ENCODE measurements at regions not wholly inside any gene's neighbourhood (a gene's known extent, or its start where the extent isn't known, plus 50 kb on each side); places are given as distances from the start of the nearest gene placed in this dataset.
A peak's percentile ranks its signal among the peaks of the same experiment; 100 is the strongest.

- DNase-seq: peak in 4 of 5 donors; percentile 6 to 26 (median 18)
- Histone ChIP-seq H3K27me3 (ENCODE audit: insufficient read depth, low read length) (no peaks in the 10 kb centered on the region), H3K36me3 (ENCODE audit: insufficient read depth, low read length) (no peaks in the 10 kb centered on the region), H3K4me3 (ENCODE audit: low read length in 2 of 2) (no peak overlapping the region), H3K27ac (ENCODE audit: low read depth, low read length) (no peak overlapping the region), H3K9me3 (ENCODE audit: control insufficient read depth in 1 of 2, low read length in 2 of 2) (no peaks in the 10 kb centered on the region), H3K4me1 (ENCODE audit: insufficient read depth, low read length) (no peaks in the 10 kb centered on the region)
- Mint-ChIP-seq H3K27ac (no peak overlapping the region), H3K4me3 (no peak overlapping the region), H3K27me3 (peaks cover 3 to 8% of the 10 kb centered on the region in 2 donors), H3K4me1 (peaks cover 0 to 1% (median under 1%) of the 10 kb centered on the region in 4 donors), H3K36me3 (no peaks in the 10 kb centered on the region), H3K9me3 (no peaks in the 10 kb centered on the region)
- ChIA-PET POLR2A (ENCODE audit: partially characterized antibody) (no interaction called here), CTCF (ENCODE audit: partially characterized antibody) (interaction anchor here (0.7 to 1.5 kb wide), 11 partner anchors 8 to 623 kb away, joined by 3 to 7 read pairs (median 4); no protein-coding TSS in a partner anchor)
- intact Hi-C loops (cut with micrococcal nuclease): loop anchor here (2.0 kb wide), 1 partner anchor 1940 kb away; no protein-coding TSS in a partner anchor
These were observed 175.8 kb upstream of the CHD1 start for GRCh38 chr5:99104538-99105132.

- Histone ChIP-seq H3K9me3 (ENCODE audit: control insufficient read depth in 1 of 2, low read length in 2 of 2) (no peaks in the 10 kb centered on the region), H3K36me3 (ENCODE audit: insufficient read depth, low read length) (no peaks in the 10 kb centered on the region), H3K4me1 (ENCODE audit: insufficient read depth, low read length) (no peaks in the 10 kb centered on the region), H3K4me3 (ENCODE audit: low read length in 2 of 2) (no peak overlapping the region), H3K27ac (ENCODE audit: low read depth, low read length) (no peak overlapping the region), H3K27me3 (ENCODE audit: insufficient read depth, low read length) (no peaks in the 10 kb centered on the region)
- no peaks in the 10 kb centered on the region for H3K36me3 Mint-ChIP-seq
- H3K27ac Mint-ChIP-seq: no peak overlapping the region
- H3K4me1 Mint-ChIP-seq: peaks cover 0 to 1% (median under 1%) of the 10 kb centered on the region in 4 donors
- intact Hi-C loops (cut with micrococcal nuclease): no loop called here
- CTCF ChIA-PET (ENCODE audit: partially characterized antibody): interaction anchor here (1.0 to 1.3 kb wide), 5 partner anchors 9 to 292 kb away, joined by 3 to 5 read pairs (median 3); no protein-coding TSS in a partner anchor
- no peak overlapping the region for H3K4me3 Mint-ChIP-seq
- POLR2A ChIA-PET (ENCODE audit: partially characterized antibody): no interaction called here
- no peak for DNase-seq
- no peaks in the 10 kb centered on the region for H3K9me3 Mint-ChIP-seq
- H3K27me3 Mint-ChIP-seq: peaks cover 2 to 6% of the 10 kb centered on the region in 2 donors
These were observed 173.4 kb upstream of the CHD1 start for GRCh38 chr5:99102073-99102697.

GRCh38 chr5:99099691-99100090 is 170.9 kb upstream of the CHD1 start:
- ChIA-PET CTCF (ENCODE audit: partially characterized antibody) (no interaction called here), POLR2A (ENCODE audit: partially characterized antibody) (no interaction called here)
- no peak for DNase-seq
- no peak overlapping the region for H3K27ac ChIP-seq (ENCODE audit: low read depth, low read length)
- no peaks in the 10 kb centered on the region for H3K9me3 ChIP-seq (ENCODE audit: control insufficient read depth in 1 of 2, low read length in 2 of 2)
- no peaks in the 10 kb centered on the region for H3K4me1 ChIP-seq (ENCODE audit: insufficient read depth, low read length)
- Mint-ChIP-seq H3K9me3 (no peaks in the 10 kb centered on the region), H3K27ac (no peak overlapping the region), H3K27me3 (peaks cover 5 to 6% of the 10 kb centered on the region in 2 donors), H3K4me1 (peaks cover 0 to 1% (median 0%) of the 10 kb centered on the region in 4 donors), H3K4me3 (no peak overlapping the region), H3K36me3 (no peaks in the 10 kb centered on the region)
- no peaks in the 10 kb centered on the region for H3K36me3 ChIP-seq (ENCODE audit: insufficient read depth, low read length)
- intact Hi-C loops (cut with micrococcal nuclease): no loop called here
- H3K27me3 ChIP-seq (ENCODE audit: insufficient read depth, low read length): no peaks in the 10 kb centered on the region
- H3K4me3 ChIP-seq (ENCODE audit: low read length in 2 of 2): no peak overlapping the region

- Mint-ChIP-seq H3K4me1 (peaks cover 0 to 9% (median 5%) of the 10 kb centered on the region in 4 donors), H3K27me3 (peaks cover 6% of the 10 kb centered on the region in 2 donors), H3K27ac (no peak overlapping the region), H3K4me3 (no peak overlapping the region), H3K36me3 (no peaks in the 10 kb centered on the region), H3K9me3 (no peaks in the 10 kb centered on the region)
- Histone ChIP-seq H3K27me3 (ENCODE audit: insufficient read depth, low read length) (no peaks in the 10 kb centered on the region), H3K4me3 (ENCODE audit: low read length in 2 of 2) (no peak overlapping the region), H3K9me3 (ENCODE audit: control insufficient read depth in 1 of 2, low read length in 2 of 2) (no peaks in the 10 kb centered on the region), H3K36me3 (ENCODE audit: insufficient read depth, low read length) (no peaks in the 10 kb centered on the region), H3K27ac (ENCODE audit: low read depth, low read length) (no peak overlapping the region), H3K4me1 (ENCODE audit: insufficient read depth, low read length) (no peaks in the 10 kb centered on the region)
- intact Hi-C loops (cut with micrococcal nuclease): no loop called here
- DNase-seq: no peak
- POLR2A ChIA-PET (ENCODE audit: partially characterized antibody): no interaction called here
- CTCF ChIA-PET (ENCODE audit: partially characterized antibody): no interaction called here
These were observed 161.2 kb upstream of the CHD1 start for GRCh38 chr5:99089822-99090549.

- Mint-ChIP-seq H3K4me3 (no peak overlapping the region), H3K27me3 (peaks cover 4 to 6% of the 10 kb centered on the region in 2 donors), H3K4me1 (peaks cover 0 to 9% (median 5%) of the 10 kb centered on the region in 4 donors), H3K36me3 (no peaks in the 10 kb centered on the region), H3K9me3 (no peaks in the 10 kb centered on the region), H3K27ac (no peak overlapping the region)
- Histone ChIP-seq H3K27ac (ENCODE audit: low read depth, low read length) (no peak overlapping the region), H3K27me3 (ENCODE audit: insufficient read depth, low read length) (no peaks in the 10 kb centered on the region), H3K9me3 (ENCODE audit: control insufficient read depth in 1 of 2, low read length in 2 of 2) (no peaks in the 10 kb centered on the region), H3K4me1 (ENCODE audit: insufficient read depth, low read length) (no peaks in the 10 kb centered on the region), H3K36me3 (ENCODE audit: insufficient read depth, low read length) (no peaks in the 10 kb centered on the region), H3K4me3 (ENCODE audit: low read length in 2 of 2) (no peak overlapping the region)
- POLR2A ChIA-PET (ENCODE audit: partially characterized antibody): interaction anchor here (0.8 kb wide), 1 partner anchor 159 kb away, joined by 3 read pairs; the partner anchor contains the start of gene CHD1
- CTCF ChIA-PET (ENCODE audit: partially characterized antibody): interaction anchor here (0.9 to 1.0 kb wide), 2 partner anchors 15 to 184 kb away, joined by 3 to 4 read pairs; no protein-coding TSS in a partner anchor
- intact Hi-C loops (cut with micrococcal nuclease): no loop called here
- no peak for DNase-seq
These were observed 159.5 kb upstream of the CHD1 start for GRCh38 chr5:99088309-99088708.

GRCh38 chr5:99083197-99083596 is 154.4 kb upstream of the CHD1 start:
- peaks cover 0 to 9% (median 5%) of the 10 kb centered on the region in 4 donors for H3K4me1 Mint-ChIP-seq
- peaks cover 4 to 6% of the 10 kb centered on the region in 2 donors for H3K27me3 Mint-ChIP-seq
- Histone ChIP-seq H3K4me3 (ENCODE audit: low read length in 2 of 2) (no peak overlapping the region), H3K4me1 (ENCODE audit: insufficient read depth, low read length) (no peaks in the 10 kb centered on the region), H3K27me3 (ENCODE audit: insufficient read depth, low read length) (no peaks in the 10 kb centered on the region), H3K9me3 (ENCODE audit: control insufficient read depth in 1 of 2, low read length in 2 of 2) (no peaks in the 10 kb centered on the region), H3K36me3 (ENCODE audit: insufficient read depth, low read length) (no peaks in the 10 kb centered on the region), H3K27ac (ENCODE audit: low read depth, low read length) (no peak overlapping the region)
- DNase-seq: no peak
- H3K9me3 Mint-ChIP-seq: no peaks in the 10 kb centered on the region
- no peak overlapping the region for H3K4me3 Mint-ChIP-seq
- H3K27ac Mint-ChIP-seq: no peak overlapping the region
- CTCF ChIA-PET (ENCODE audit: partially characterized antibody): interaction anchor here (2.2 kb wide), 1 partner anchor 21 kb away, joined by 7 read pairs; no protein-coding TSS in a partner anchor
- intact Hi-C loops (cut with micrococcal nuclease): no loop called here
- POLR2A ChIA-PET (ENCODE audit: partially characterized antibody): no interaction called here
- no peaks in the 10 kb centered on the region for H3K36me3 Mint-ChIP-seq

- Mint-ChIP-seq H3K9me3 (no peaks in the 10 kb centered on the region), H3K4me3 (no peak overlapping the region), H3K4me1 (no peaks in the 10 kb centered on the region), H3K36me3 (no peaks in the 10 kb centered on the region), H3K27me3 (peaks cover 4 to 6% of the 10 kb centered on the region in 2 donors), H3K27ac (peak overlapping the region in 1 of 7 donors; percentile 32)
- intact Hi-C loops (cut with micrococcal nuclease): no loop called here
- H3K36me3 ChIP-seq (ENCODE audit: insufficient read depth, low read length): no peaks in the 10 kb centered on the region
- DNase-seq: no peak
- ChIA-PET POLR2A (ENCODE audit: partially characterized antibody) (no interaction called here), CTCF (ENCODE audit: partially characterized antibody) (interaction anchor here (2.2 kb wide), 1 partner anchor 23 kb away, joined by 7 read pairs; no protein-coding TSS in a partner anchor)
- H3K27me3 ChIP-seq (ENCODE audit: insufficient read depth, low read length): no peaks in the 10 kb centered on the region
- no peaks in the 10 kb centered on the region for H3K9me3 ChIP-seq (ENCODE audit: control insufficient read depth in 1 of 2, low read length in 2 of 2)
- no peak overlapping the region for H3K27ac ChIP-seq (ENCODE audit: low read depth, low read length)
- no peak overlapping the region for H3K4me3 ChIP-seq (ENCODE audit: low read length in 2 of 2)
- no peaks in the 10 kb centered on the region for H3K4me1 ChIP-seq (ENCODE audit: insufficient read depth, low read length)
These were observed 152.9 kb upstream of the CHD1 start for GRCh38 chr5:99081711-99082110.
